VCaP (cell line): ENCODE measurements at regions not wholly inside any gene's neighbourhood (a gene's known extent, or its start where the extent isn't known, plus 50 kb on each side); places are given as distances from the start of the nearest gene placed in this dataset.

Experiments
- H3K27ac ChIP-seq: fragments of 450-650 bp; 2 replicates; pipeline ENCODE4 v1.5.1; 2017
- CTCF ChIP-seq: fragments of 450-650 bp; conservative IDR thresholded peaks from 2 replicates; pipeline ENCODE4 v1.5.1; 2017; ENCODE audit warnings: mild to moderate bottlenecking, moderate library complexity

- H3K27ac ChIP-seq: no peak overlapping the region
Measured at GRCh38 chr5:179409806-179410205, 64.5 kb upstream of the ADAMTS2 start.

DNA sequence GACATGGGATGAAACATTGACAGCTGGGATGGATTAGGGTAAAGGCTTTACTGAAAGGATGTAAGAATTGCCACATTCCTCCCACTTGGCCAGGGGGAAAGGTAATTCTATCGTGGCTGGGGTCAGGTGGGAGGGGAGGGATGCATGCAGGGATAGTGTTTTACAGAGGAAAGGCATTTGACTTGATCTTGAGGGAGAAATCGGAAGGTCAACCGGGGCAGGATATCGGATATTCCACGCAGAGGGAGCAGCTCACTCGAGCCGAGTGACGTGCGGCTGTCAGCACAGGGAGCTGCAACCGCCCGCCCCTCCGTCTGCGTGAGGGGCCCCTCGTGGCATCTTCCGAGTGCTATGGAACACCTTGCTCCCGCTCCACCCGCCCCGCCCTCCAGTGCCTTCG is 63.4 kb upstream of the ADAMTS2 start:
- no peak for TF ChIP-seq CTCF
- no peak overlapping the region for H3K27ac ChIP-seq

More at GRCh38 chr5:179409806-179410205, 64.5 kb upstream of the ADAMTS2 start:
- no peak for TF ChIP-seq CTCF

DNA sequence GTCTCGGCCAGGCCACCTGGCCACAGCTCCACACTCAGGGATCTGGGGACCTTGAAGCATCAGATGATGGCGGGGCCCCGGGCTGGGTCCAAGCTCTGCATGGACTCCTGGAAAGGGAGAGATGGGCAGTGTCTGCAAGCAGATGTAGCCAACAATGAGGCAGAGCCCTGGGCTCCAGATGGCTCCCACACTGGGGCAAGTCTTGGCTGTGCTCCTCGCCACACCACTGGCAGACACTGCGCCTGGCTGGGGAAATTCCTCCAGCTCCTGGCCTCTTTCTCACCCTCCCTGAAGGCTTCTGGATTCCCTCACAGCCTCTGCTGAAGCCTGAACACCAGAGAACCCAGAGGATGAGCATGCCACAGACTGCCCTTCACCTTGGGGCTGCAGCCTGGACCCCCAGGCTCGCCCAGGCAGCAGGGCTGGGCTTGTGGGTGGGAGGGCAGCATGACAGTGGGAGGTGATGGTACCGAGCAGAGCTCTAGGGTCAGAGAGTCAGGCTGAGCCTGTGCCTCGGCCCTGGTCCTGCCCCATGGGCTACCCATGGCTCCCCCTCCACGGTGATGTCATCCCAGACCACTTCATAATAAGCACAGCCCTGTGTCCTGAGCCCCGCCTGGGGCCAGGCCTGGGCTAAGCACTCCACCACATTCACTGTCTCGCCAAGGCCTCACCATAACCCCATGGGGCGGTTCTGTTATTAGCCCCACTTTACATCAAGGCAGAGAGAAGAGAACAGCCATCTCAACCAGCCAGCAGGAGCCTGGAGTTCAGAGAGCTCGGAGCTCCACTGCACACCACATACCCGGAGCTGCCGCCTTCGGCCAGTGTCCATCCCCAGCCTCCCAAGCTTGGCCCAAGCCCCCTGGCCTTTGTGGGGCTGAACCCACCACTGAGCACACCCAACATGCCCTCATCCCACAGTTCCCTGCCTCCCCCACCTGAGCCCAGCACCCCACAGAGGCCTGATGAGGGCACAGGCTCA is 62.2 kb upstream of the ADAMTS2 start:
- no peak for TF ChIP-seq CTCF
- H3K27ac ChIP-seq: peak overlapping the region; percentile 63

- no peak for TF ChIP-seq CTCF
- H3K27ac ChIP-seq: peak overlapping the region; percentile 63
Measured at GRCh38 chr5:179406031-179406961, 61.0 kb upstream of the ADAMTS2 start.

GRCh38 chr5:179405426-179406030 is 60.3 kb upstream of the ADAMTS2 start:
- TF ChIP-seq CTCF: no peak
- H3K27ac ChIP-seq: peak overlapping the region; percentile 63; the same call in 1 of the 2 replicates

- no peak for TF ChIP-seq CTCF
- no peak overlapping the region; the same call in 1 of the 2 replicates for H3K27ac ChIP-seq
Measured at GRCh38 chr5:179405054-179405416, 59.8 kb upstream of the ADAMTS2 start.
